GM19035 (cell line): ENCODE measurements at regions not wholly inside any gene's neighbourhood (a gene's known extent, or its start where the extent isn't known, plus 50 kb on each side); places are given as distances from the start of the nearest gene placed in this dataset.

Experiments used
- ATAC-seq: cut with Tn5 transposase; IDR thresholded peaks from one replicate; pipeline ENCODE4 v1.9.1; 2021; ENCODE audit not compliant: unreplicated experiment

DNA sequence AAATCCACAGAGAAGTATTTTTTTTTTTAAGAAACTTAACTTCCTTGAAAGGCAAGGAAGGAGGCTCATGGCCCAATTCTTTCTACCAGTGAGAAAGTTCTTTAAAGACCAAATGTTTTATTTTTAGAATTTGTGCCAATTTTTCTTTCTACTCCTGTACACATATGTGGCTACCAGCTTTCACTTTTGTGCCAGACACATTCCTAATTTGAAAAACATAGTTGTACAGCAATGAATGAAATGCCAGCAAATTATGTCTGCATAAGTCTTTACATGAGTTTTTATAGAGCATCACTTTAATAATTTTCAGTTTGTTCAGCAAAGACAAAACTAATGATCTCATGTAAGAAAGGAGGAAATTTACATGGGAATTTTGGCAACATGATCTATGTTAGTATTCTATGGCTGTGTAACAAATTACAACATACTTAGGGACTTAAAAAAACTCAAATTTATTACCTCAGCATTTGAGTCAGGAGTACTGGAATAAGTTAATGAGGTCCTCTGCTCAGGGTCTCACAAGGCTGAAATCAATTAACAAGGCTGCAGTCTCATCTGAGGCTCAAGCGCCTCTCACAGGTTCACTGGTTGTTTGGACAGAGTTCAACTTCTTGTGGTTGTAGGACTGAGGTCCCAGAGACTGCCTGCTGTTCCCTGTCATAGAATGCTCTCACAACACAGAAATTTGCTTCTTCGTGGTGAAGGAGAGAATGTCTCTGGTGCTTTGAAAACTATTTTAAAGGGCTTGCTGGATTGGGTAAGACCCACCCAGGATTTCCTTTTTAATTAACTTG, 678.2 kb upstream of the FAM241A start:
- no peak for ATAC-seq

DNA sequence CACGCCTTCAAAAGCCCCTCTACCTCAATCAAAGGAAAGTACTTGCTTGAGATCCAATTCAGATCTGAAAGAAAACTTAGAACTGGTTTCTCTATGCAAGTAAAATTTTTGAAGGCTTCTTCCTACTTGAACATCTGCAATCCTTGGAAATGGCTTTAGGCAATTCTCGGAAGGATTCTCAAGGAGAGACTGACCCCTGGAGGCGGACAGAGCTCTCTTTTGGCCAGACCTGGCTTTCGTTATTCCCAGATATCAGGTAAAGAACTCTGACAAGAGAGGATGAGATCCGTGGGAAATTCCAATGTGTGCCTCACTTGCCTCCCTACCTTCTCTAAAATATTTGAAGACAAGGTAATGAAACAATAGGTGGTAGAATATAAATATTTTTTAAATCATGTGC, 670.3 kb upstream of the FAM241A start:
- no peak for ATAC-seq

DNA sequence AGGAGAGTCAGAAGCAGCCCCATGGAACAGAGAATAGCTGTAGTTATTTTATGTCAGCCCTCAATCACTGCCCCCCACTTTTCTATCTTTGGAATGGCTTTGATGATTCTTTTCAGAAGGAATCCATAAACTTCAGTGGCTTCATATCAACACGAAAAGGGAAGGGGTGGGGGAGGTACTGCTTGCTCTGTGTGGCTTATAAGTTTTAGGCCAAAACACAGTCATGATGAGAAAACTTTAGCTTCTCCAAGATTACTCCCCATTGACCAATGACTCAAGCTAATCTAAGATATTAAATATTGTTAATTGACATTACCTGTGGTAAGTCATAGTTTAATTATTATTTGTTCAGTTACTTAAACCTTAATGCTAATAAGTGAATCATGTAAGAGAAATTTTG, 669.6 kb upstream of the FAM241A start:
- ATAC-seq = no peak

DNA sequence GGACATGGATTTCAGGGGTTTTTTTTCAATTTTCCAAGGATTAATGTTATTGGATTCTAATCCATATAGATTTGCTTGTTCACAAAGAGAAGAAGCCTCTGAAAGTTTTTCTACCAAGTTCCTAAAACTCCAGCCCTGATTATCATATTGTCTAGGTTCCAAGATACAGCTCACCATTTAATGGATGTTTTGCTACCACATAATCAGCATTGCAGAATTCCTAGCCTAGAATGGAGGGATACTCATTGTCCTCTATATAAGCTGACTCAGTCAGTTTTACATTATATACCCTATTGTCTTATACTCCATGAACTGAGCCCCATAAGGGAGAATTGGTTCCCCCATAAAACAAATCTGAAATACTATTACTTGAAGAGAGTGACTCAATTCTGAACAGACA, 664.7 kb upstream of the FAM241A start:
- ATAC-seq = no peak

DNA sequence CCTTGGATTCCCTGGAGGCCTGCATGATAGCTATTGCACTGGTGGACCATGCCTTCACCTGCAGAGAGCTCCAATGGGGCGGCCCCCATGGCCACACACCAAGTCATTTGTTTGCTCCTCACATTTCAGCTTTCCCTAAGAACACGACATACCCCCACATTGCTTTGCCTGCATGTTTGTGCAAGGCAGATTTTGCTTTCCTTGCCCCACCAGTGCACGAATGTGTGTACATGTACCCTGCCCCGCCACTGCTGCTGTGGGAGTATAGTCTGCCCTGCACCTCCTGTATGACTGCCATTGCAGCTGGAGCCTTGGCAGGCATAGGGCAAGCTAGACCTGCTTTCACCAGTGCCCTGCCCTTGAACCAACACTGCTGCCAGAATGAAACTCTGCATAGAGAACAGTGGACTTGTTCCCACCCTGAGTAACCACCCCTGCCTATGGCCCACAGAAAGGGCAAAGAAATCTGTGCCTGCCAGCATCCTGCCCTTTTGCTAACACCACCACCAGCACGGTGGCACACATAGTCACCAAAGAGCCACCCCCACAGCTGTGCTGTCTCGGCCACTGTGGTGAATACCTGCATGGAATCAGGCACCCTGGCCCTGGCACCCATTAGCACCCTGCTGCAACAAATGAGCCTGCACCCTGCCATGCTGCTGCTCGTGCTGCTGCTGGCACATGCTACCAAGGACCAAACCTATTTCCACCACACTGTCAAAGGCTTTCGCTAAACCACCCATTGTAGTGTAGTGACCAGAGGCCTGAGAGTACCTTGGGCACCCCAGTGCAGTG, 661.7 kb upstream of the FAM241A start:
- ATAC-seq = no peak

DNA sequence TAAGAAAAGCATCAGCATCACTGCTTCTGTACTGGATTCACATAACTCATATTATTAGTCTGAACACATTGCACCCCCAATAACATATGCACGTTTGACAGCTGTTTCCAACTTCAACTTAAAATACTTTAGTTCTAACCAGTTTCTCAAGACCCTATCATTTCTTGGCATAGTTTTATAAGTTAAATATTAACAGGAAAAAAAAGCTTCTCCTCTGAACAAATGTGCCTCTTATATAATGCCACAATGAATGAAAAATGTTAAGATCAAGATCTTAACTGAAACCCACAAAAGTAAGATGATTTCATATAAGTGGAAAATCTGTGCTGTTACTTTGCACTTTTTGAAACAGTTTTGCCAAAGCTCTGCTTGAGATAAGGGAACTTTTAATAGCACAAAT, 652.8 kb upstream of the FAM241A start:
- ATAC-seq = no peak

DNA sequence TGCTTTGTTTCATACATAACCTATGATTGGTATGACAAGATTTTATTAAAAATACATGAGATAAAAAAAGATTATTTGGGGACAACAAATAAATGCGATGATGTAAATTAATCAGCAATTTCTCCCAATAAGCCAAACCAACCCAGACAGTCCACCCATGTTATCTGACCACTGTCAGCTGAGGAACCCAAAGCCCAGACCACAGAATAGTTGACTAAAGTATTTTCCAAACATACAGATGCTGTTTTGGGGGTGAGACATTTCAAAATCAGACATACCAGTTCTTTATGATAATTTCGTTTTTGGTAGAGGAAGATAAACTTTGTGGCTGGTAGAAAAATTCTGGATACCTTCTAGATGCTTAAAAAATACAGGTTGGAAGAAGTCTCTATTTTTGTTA, 650.8 kb upstream of the FAM241A start:
- ATAC-seq = no peak

DNA sequence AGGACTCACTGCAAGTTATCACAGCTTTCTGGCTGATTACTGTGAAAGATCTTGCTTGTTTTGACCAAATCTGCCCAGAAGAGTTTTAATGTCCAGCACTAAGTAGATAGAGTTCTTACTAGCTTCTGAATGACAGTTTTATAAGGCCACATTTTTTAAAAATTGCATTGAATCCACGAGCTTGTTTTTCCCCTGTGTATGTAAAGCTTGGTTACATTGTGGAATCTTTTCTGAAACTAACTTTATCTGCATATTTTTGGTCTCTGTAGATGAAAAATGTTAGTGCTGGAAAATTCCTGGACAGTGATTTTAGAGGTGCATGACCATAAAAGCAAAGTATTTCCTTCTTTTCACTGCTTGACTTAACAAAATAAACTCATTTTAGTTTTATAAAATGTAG, 650.3 kb upstream of the FAM241A start:
- no peak for ATAC-seq

DNA sequence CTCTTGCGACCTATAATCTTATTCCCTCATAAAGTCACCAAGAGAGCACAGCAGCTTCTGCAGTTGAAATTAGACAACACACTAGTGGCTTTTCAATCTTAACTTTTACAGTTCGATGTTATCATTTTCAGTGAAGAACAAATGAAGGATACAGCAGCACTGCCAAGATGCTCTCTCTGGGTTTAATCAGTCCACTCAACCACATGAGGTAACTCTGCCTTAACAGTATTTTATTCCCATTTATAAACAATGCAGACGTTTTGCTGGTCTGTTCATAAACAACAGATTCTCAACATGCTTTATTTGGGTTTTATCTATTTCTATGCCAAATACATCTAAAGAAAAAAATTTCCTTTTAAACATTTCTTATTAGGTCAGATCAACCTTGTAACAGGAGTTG, 646.0 kb upstream of the FAM241A start:
- no peak for ATAC-seq

DNA sequence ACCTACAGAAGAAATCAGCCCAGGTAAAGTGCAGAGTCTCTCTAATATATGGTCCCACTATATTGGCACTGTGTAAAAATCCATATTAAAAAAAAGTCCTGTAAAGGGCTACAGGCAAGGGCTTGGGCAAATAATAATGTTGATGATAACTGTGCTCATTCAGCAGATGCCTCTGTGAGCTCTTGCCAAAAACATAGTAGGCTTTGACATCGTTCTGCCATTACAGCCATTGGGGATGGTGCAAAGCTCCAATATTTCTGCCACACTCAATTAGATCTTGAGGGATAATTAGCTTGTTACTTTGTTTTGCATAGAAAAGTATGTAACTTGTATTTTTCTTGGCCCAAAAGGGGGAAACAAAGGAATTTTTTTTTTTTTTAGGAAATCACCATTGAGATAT, 645.5 kb upstream of the FAM241A start:
- ATAC-seq = no peak

DNA sequence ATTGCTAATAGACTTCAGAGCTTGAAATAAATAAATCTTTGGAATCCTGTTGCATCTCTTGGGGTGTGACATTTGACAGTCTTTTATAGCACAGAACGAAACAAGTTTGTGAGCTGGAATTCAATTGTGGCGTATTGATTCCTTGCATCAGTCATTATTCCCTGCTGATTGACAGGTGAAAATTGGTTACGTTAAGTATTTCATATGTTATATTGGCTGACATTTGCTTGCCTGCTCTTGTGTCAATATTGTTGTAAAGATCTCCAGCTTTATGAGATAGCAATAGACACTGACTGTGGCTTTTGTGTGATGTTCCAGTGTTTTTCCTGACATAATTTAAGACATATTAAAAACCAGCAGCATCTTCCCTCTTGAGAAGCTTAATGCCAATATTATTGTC, 644.4 kb upstream of the FAM241A start:
- no peak for ATAC-seq

DNA sequence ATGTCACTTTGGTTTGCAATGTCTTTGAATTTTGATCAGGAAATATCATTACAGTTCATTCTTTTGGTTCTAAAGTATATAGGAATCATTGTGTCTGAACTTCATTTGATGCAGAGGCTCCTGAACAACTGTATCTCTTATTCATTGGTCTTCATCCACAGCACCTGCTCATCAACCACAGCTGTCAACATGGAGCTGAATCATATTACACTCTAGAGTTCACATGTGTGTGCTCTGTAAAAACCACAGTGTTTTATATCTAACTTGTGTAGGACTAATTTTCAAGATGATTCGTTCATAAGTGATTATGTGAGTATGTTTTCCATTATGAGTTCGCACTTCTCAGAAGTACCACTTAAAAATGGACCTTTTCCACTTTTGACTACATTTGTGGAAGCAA, 643.3 kb upstream of the FAM241A start:
- no peak for ATAC-seq

DNA sequence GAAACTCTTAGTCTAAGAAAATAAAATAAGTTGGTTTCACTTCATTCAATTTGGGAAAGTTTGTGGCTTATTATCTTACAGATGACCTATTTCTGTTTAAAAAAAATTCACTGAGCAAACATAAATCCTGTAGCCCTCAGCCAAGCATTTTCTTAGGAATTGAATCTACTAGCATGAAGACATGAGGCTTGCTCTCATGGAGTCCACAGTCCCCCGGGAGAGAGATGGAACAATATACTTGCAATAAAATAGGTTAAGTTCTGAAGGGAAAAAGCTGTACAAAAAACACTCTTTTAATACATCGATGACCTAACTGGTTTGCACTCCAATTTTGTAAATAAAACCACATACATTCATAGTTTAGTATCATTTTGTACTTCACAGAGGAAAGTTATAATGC, 642.6 kb upstream of the FAM241A start:
- ATAC-seq = no peak

DNA sequence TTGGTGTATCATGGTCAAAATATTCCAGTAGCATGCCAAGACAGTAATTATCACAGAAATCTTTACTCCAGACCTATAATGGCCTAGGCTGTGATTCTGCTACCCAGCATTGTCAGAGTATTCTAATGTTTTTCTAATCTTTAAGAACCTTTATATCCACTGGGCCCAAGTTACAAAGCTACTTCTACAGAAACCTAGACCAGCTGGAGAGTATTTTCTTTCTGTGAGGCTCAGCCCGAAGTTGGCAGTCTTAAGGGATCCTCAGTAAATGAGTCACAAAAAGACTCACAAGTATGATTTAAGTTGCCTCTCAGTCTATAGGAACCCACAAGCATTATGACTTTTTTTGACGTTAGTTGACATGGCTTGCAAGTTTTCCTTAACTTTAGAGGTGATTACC, 638.5 kb upstream of the FAM241A start:
- no peak for ATAC-seq

DNA sequence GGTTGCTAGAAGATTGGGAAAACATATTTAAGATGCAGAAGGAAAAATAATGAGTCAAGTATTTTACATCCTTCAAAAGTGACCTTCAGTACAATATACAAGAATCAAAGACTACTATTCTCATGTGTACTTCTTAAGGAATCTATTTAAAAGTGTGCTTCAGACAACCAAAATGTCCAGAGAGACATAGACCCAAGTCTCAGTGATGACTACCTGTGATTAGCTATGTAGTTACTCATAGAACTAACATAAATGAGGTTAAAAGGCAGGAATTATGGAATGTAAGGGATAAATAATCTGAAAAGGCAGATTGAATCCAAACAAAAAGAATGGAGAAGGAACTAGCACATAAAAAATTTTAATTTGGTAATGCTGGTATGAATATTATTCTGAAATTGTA, 634.7 kb upstream of the FAM241A start:
- ATAC-seq = no peak

DNA sequence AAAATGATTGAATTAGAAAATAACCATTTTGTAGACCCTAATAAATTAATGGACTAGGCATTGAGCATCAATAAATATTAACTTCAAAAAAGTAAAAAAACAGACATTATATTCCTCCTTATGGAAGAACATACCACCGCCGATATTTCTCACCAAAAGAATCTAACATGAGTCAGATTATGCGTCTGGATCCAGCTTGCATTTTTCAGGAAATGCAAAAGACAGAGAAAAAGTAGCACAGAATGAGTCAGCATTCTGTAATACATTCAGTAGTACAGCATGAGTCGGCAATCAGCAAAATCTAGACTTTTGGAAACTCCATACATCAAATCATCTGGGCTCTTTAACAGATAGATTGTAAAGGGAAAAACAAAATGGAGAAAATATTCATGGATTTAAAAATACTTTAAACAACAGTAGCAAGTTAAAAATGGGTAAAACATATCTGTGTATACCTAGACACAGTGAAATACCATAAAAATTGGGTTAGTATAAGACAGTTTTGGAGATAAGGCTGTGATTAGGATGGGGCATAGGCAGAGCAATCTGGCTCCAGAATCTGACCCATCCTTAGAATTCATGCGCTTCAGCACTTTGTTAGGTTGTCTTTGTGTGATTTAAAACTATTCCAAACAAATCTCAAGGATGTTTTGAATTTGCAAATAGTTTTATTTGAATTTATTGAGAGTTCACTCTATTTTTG, 633.0 kb upstream of the FAM241A start:
- no peak for ATAC-seq

DNA sequence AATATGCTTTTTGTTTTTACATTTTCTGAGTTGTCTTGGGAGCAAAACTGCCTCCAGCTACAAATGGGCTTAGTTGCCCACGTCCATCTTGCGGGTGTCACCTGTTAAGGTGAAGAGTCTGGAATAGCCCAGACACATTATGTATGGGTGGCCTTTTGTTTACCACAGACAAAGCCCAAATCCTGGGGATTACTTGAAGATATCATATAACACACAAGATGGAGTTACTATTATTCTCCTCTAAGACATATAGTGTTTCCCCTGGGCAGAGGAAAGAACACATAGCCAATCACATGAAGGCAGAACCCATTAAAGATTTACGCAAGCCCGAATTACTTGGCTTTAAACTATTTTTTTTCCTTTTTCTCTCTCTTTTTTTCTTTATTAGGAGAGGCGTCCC, 625.6 kb upstream of the FAM241A start:
- no peak for ATAC-seq

DNA sequence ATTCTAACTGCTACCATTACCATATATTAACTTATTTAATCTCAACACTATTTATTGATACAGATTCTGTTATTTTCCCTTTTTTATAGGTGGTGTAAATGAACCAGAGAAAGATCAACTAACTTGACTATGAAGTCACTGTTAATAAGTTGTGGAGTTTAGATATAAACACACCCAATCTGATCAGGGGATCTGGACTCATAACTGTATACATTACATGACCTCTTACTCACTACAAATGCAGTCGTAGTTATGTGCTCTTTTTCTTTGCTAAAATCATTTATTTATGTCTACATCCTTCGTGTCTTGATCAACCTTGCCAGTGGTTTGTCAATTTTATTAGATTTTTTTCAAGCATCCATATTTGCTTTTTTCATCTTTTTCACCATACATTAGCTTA, 614.8 kb upstream of the FAM241A start:
- ATAC-seq = no peak

DNA sequence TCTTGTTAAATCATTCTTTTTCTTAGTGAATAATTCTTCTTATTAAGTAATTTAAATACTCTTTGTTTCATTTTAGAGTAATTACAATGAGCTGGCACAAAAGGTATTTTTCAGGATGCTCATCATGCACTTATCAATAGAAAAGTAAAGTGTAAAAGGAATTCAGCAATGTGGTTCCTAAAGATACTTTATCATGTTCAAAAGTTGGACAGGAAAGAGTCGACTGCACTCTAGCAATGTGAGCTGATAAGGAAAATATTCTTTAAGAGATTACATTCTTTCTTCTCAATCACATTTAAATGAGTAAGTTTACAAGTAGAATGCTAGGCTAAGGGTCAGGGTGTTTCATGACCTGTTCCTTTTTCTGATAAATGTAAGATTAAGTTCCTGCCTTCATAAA, 609.5 kb upstream of the FAM241A start:
- ATAC-seq = no peak

DNA sequence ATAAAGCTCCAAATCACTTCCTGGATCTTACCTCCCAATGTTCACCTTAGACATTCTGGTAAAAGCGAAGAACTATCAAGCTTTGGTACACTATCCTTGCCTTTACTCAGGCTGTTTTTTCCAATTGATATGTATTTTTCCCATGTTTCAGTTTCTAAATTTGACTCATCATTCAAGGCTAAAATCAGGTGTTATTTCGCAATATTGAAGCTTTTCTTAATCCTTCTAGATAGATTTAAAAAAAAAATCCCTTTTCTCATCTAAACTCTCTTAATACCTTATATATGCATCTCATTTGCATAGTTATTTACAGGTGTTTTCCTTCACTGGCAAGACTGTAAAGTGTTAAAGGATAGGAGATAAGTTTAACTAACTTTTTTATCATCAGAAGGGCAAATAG, 608.1 kb upstream of the FAM241A start:
- ATAC-seq = no peak

DNA sequence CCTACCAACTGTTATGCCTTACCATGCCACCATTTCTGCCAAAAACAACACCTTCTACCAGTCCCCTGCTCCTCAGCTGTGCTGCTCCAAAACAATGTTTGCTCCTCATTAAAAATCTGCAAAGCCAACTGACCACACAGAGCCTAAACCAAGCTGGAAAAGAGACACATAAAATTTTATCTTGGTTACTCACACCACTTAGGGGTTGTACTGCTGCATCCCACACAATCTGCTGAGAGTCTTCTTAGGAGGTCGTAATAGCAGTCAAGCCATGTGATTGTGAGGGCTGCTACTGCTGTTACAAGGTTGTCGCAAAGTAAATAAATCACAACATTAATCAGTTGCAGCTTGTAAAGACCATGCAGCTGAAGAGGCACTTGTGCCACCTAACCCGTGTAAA, 607.4 kb upstream of the FAM241A start:
- ATAC-seq = no peak

DNA sequence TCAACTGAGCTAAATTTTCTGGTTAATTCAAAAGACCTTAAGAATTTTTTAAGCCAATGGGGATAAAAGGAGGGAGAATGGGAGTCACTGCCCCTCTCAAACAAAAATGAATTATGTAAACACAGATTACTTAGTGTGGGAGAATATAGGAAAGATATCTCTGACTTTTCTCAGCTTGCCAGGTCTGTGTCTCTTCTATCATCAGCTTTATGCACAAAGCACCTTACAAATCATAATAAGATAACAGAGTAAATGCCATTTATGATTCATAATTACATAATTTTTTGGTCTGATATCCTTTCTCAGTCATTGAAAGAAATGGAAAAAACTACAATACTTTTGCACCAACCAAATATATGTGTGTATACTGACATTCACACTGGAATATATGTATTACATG, 604.6 kb upstream of the FAM241A start:
- no peak for ATAC-seq
